A673 (cell line): ENCODE measurements at regions not wholly inside any gene's neighbourhood (a gene's known extent, or its start where the extent isn't known, plus 50 kb on each side); places are given as distances from the start of the nearest gene placed in this dataset.

Source experiments
- BruUV-seq: library from RNA; stranded (reverse); fragments of 400-500 nt; replicated peaks from 2 replicates; lab custom pipeline; 2021; lab: Mats Ljungman, UMichigan
- CTCF ChIA-PET: fragments of 300-600 bp; sonication (Branson Sonifier 250); formaldehyde crosslinking; loops from one replicate; lab custom pipeline; 2022; ENCODE audit warnings: antibody characterized with exemption; lab: Charles Lee
- POLR2A ChIA-PET: fragments of 300-600 bp; sonication (Branson Sonifier 250); formaldehyde crosslinking; loops from one replicate; lab custom pipeline; 2022; ENCODE audit warnings: antibody characterized with exemption; ENCODE audit not compliant: low non-redundant PET; lab: Charles Lee
- DNase-seq: peaks from one replicate; pipeline ENCODE4 v3.0.0-alpha.2; 2015; ENCODE audit warnings: low spot score
- H3K27ac ChIP-seq: fragments of 200-600 bp; sonication (generic); 2 replicates; pipeline ENCODE4 v1.5.1; 2016; ENCODE audit warnings: mixed run types, low read depth, mild to moderate bottlenecking, mixed read lengths, antibody characterized with exemption, low read length; ENCODE audit not compliant: poor library complexity, severe bottlenecking
- H3K27me3 ChIP-seq: fragments of 200-600 bp; sonication (generic); replicated peaks from 2 replicates; pipeline ENCODE4 v1.6.1; 2017; ENCODE audit warnings: mixed run types, low read depth, mild to moderate bottlenecking, mixed read lengths, antibody characterized with exemption, low read length; ENCODE audit not compliant: insufficient read depth, poor library complexity
- H3K36me3 ChIP-seq: fragments of 200-600 bp; sonication (generic); 2 replicates; pipeline ENCODE4 v1.6.1; 2016; ENCODE audit warnings: mixed run types, mild to moderate bottlenecking, mixed read lengths, antibody characterized with exemption, low read length; ENCODE audit not compliant: insufficient read depth, poor library complexity, severe bottlenecking
- H3K4me1 ChIP-seq: fragments of 200-600 bp; sonication (generic); 2 replicates; pipeline ENCODE4 v1.6.1; 2017; ENCODE audit warnings: mixed run types, mild to moderate bottlenecking, mixed read lengths, antibody characterized with exemption, low read length; ENCODE audit not compliant: insufficient read depth, poor library complexity, severe bottlenecking
- H3K4me3 ChIP-seq: fragments of 200-600 bp; sonication (generic); 2 replicates; pipeline ENCODE4 v1.5.1; 2016; ENCODE audit warnings: low read depth, mixed run types, mild to moderate bottlenecking, mixed read lengths, low read length; ENCODE audit not compliant: poor library complexity, severe bottlenecking
- H3K9me3 ChIP-seq: fragments of 200-600 bp; sonication (generic); 2 replicates; pipeline ENCODE4 v1.6.1; 2016; ENCODE audit warnings: mixed run types, low read depth, mild to moderate bottlenecking, mixed read lengths, antibody characterized with exemption, low read length; ENCODE audit not compliant: poor library complexity, severe bottlenecking
- EZH2 ChIP-seq: fragments of 200-600 bp; sonication (generic); IDR thresholded peaks from 2 replicates; pipeline ENCODE4 v1.6.1; 2017; ENCODE audit warnings: borderline replicate concordance, low read depth, mild to moderate bottlenecking, mixed read lengths, antibody characterized with exemption, low read length; ENCODE audit not compliant: poor library complexity, severe bottlenecking
- intact Hi-C: fragments of 100-400 bp; cut with micrococcal nuclease; formaldehyde crosslinking; loops from one replicate; pipeline ENCODE4 v1.10.0; 2022; ENCODE audit not compliant: unreplicated experiment
- TF ChIP-seq, protein P1 (sequence below): fragments of 300-800, 200-600 bp; sonication (generic); conservative IDR thresholded peaks from 2 replicates; pipeline ENCODE4 v1.5.1; 2017; ENCODE audit warnings: low read depth, mild to moderate bottlenecking, antibody characterized with exemption, low read length, moderate library complexity, mixed read lengths

DNA sequence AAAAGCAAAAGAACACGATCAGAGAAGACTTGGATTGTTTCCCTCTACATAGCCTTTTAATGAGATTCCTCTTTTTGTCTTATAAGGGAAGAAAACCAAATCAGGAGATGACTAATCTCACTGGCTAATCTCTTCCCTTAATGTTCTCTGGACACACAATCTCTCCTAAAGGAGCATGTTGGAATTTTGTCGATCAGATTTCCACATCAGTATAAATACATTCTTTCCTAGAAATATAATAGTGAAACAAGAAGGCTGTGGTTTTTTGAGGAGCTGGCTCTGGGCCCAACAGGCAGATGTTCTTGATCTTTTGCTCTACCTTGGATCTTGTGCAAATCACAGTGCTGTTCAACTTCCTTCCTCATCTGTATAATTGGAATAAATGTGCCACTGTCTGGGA, 94.0 kb downstream of the GTPBP8 start:
- CTCF ChIA-PET, result no interaction called here
- H3K4me1 ChIP-seq, result peaks cover 4% of the 10 kb centered on the region
- peak; percentile 7 for DNase-seq
- no peaks in the 10 kb centered on the region for H3K36me3 ChIP-seq
- H3K9me3 ChIP-seq, result no peaks in the 10 kb centered on the region
- no peak overlapping the region for H3K27ac ChIP-seq
- intact Hi-C loops, result no loop called here
- TF ChIP-seq EZH2, result no peak
- TF ChIP-seq, protein P1, sequence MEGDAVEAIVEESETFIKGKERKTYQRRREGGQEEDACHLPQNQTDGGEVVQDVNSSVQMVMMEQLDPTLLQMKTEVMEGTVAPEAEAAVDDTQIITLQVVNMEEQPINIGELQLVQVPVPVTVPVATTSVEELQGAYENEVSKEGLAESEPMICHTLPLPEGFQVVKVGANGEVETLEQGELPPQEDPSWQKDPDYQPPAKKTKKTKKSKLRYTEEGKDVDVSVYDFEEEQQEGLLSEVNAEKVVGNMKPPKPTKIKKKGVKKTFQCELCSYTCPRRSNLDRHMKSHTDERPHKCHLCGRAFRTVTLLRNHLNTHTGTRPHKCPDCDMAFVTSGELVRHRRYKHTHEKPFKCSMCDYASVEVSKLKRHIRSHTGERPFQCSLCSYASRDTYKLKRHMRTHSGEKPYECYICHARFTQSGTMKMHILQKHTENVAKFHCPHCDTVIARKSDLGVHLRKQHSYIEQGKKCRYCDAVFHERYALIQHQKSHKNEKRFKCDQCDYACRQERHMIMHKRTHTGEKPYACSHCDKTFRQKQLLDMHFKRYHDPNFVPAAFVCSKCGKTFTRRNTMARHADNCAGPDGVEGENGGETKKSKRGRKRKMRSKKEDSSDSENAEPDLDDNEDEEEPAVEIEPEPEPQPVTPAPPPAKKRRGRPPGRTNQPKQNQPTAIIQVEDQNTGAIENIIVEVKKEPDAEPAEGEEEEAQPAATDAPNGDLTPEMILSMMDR, result no peak
- no peak overlapping the region for H3K4me3 ChIP-seq
- POLR2A ChIA-PET, result no interaction called here
- no peaks in the 10 kb centered on the region for H3K27me3 ChIP-seq
- BruUV-seq, result no TSS peak

DNA sequence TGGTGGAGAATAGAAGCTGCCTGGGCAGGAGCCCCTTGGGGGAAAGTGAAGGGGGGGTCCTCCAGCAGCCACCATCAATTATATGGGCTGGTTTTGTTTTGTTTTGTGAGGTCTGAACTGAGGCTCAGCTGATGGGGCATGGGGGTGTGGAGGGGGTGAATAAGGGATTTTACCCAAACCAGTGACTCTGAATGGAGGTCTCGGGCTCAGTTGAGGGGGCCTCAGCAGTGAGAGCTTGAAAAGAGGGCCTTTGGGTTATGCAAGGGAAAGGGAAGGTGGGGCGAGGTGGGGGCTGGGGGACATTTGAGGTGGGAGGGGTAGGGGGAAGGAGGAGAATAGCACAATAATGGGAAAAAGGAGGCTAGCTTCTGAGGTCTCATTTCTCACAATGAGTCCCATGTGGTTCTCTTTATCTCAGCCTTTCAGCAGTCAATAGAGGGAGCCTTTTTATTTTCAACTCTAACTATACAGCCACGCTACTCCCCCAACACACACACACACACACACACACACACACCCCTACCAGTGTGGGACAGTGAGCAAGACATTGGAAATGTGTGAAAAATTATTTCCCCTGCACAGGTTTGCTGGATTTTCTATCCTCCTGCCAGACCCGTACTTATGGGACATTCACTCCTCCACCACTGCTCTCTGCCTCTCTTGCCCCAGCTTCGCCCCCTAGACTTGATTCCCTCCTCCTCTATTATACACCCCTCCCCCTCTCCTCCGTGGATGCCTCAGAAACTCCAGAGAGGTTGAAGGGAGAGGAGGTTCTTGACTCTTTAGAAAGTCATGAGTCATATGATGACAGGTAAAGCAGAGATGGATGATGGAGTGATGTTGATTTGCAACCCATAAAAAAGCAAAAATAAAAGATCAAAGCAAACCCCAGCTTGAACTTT, 96.0 kb downstream of the GTPBP8 start:
- TF ChIP-seq, protein P1, result no peak
- Histone ChIP-seq H3K36me3 (no peaks in the 10 kb centered on the region), H3K9me3 (no peaks in the 10 kb centered on the region), H3K4me1 (peaks cover 4% of the 10 kb centered on the region), H3K4me3 (no peak overlapping the region), H3K27me3 (no peaks in the 10 kb centered on the region), H3K27ac (no peak overlapping the region)
- intact Hi-C loops, result no loop called here
- POLR2A ChIA-PET, result no interaction called here
- CTCF ChIA-PET, result interaction anchor here (0.6 kb wide), 1 partner anchor 1033 kb away, joined by 4 read pairs; no protein-coding TSS in a partner anchor
- DNase-seq, result no peak
- no TSS peak for BruUV-seq

DNA sequence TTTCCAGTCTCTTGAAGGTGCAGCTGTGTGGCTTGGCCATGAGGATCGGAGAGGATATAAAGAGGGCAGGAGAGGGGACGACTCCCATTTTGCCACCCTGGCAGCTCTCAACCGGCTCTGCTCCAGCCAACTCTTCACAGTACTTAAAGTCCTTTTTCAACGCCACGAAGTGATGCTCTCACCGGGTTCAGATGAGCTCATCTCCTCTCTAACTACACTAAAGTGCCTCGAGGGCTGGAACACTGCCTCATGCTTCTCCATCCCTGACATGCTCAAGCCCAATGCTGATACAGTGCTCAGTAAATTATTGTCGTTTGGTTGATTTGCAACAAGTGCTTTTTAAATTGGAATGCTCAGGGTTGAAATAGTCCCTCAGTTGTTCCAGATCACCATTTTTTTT, 97.8 kb downstream of the GTPBP8 start:
- no peak for DNase-seq
- ChIA-PET POLR2A (no interaction called here), CTCF (interaction anchor here (0.6 kb wide), 1 partner anchor 320 kb away, joined by 10 read pairs; no protein-coding TSS in a partner anchor)
- Histone ChIP-seq H3K27ac (no peak overlapping the region), H3K4me3 (no peak overlapping the region), H3K36me3 (no peaks in the 10 kb centered on the region), H3K27me3 (no peaks in the 10 kb centered on the region), H3K9me3 (no peaks in the 10 kb centered on the region), H3K4me1 (peaks cover 4% of the 10 kb centered on the region)
- BruUV-seq, result no TSS peak
- intact Hi-C loops, result no loop called here
- no peak for TF ChIP-seq EZH2
- TF ChIP-seq, protein P1, result no peak
